Hepatocyte (in vitro differentiated cells): ENCODE measurements at regions not wholly inside any gene's neighbourhood (a gene's known extent, or its start where the extent isn't known, plus 50 kb on each side); places are given as distances from the start of the nearest gene placed in this dataset.
"Not testable (repeated sequence)": the region's sequence is repeated elsewhere in the genome, so short reads cannot be mapped to it uniquely, and the experiment has no call there.

Experiments
- DNase-seq: peaks from one replicate; pipeline ENCODE4 v3.0.0-alpha.2; 2016; ENCODE audit warnings: low spot score
- H2AFZ ChIP-seq: fragments of 200-600 bp; sonication (generic); 2 replicates; pipeline ENCODE4 v1.6.0; 2016; ENCODE audit warnings: antibody characterized with exemption, mild to moderate bottlenecking
- H3K27ac ChIP-seq: fragments of 200-600 bp; sonication (generic); 2 replicates; pipeline ENCODE4 v1.5.1; 2016; ENCODE audit warnings: mild to moderate bottlenecking
- H3K27me3 ChIP-seq: fragments of 200-600 bp; sonication (generic); 2 replicates; pipeline ENCODE4 v1.6.1; 2016
- H3K36me3 ChIP-seq: fragments of 200-600 bp; sonication (generic); replicated peaks from 2 replicates; pipeline ENCODE4 v1.5.1; 2016; ENCODE audit warnings: low read depth; ENCODE audit not compliant: insufficient read depth
- H3K4me1 ChIP-seq: fragments of 200-600 bp; sonication (generic); 2 replicates; pipeline ENCODE4 v1.5.1; 2016; ENCODE audit warnings: mild to moderate bottlenecking, moderate library complexity; ENCODE audit not compliant: insufficient read depth
- H3K4me2 ChIP-seq: fragments of 200-600 bp; sonication (generic); 2 replicates; pipeline ENCODE4 v1.6.0; 2016
- H3K4me3 ChIP-seq: fragments of 200-600 bp; sonication (generic); 2 replicates; pipeline ENCODE4 v1.5.1; 2016; ENCODE audit warnings: mild to moderate bottlenecking
- H3K79me2 ChIP-seq: fragments of 200-600 bp; sonication (generic); 2 replicates; pipeline ENCODE4 v1.6.0; 2017; ENCODE audit warnings: mild to moderate bottlenecking
- H3K9me2 ChIP-seq: fragments of 200-600 bp; sonication (generic); replicated peaks from 2 replicates; pipeline ENCODE4 v1.6.0; 2017; ENCODE audit warnings: mild to moderate bottlenecking; ENCODE audit not compliant: insufficient read depth
- H3K9me3 ChIP-seq: fragments of 200-600 bp; sonication (generic); 2 replicates; pipeline ENCODE4 v1.5.1; 2016; ENCODE audit warnings: low read depth, mild to moderate bottlenecking
- H4K20me1 ChIP-seq: fragments of 200-600 bp; sonication (generic); 2 replicates; pipeline ENCODE4 v1.6.0; 2016; ENCODE audit warnings: mild to moderate bottlenecking; ENCODE audit not compliant: insufficient read depth, poor library complexity, severe bottlenecking
- EZH2 ChIP-seq: fragments of 200-600 bp; sonication (generic); IDR thresholded peaks from 2 replicates; pipeline ENCODE4 v1.6.1; 2016; ENCODE audit warnings: antibody characterized with exemption, mild to moderate bottlenecking, borderline replicate concordance
- EZH2phosphoT487 ChIP-seq: fragments of 200-600 bp; sonication (generic); IDR thresholded peaks from one replicate; pipeline ENCODE4 v1.6.1; 2018; ENCODE audit warnings: antibody characterized with exemption, mild to moderate bottlenecking, low read depth, moderate library complexity; ENCODE audit not compliant: unreplicated experiment, severe bottlenecking
- WGBS: methylation state at CpG from one replicate; pipeline ENCODE4 v1.1.6; 2016; ENCODE audit warnings: low lambda C conversion rate; ENCODE audit errors: missing lambda C conversion rate; 5-methylcytosine and 5-hydroxymethylcytosine counted together
- TF ChIP-seq, protein P1 (sequence below): fragments of 200-600 bp; sonication (generic); IDR thresholded peaks from 2 replicates; pipeline ENCODE4 v1.5.1; 2016; ENCODE audit warnings: antibody characterized with exemption, mild to moderate bottlenecking; ENCODE audit not compliant: poor library complexity

DNA sequence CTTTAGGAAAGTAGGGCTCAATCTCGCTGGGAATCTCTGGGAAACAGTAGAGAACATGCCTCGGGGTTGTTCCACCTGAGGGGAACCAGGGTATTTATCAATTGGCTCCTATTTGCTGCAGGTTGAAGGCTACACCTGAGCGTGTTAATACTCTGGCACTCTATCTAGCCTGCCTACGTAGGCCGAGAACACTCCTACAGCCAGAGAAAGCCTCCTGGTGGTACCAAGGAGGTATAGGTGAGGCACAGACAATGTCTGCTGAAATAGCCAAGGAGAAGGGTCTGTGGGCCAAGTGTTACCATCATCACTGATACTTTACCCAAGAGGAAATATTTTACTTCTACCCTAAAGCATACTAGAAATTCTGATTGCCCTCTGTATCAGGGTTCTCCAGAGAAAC lies 341.0 kb upstream of the UBE2E2 start:
- 89% methylated on average over 5 of the region's 5 CpGs for WGBS
- no peak overlapping the region for H2AFZ ChIP-seq

DNA sequence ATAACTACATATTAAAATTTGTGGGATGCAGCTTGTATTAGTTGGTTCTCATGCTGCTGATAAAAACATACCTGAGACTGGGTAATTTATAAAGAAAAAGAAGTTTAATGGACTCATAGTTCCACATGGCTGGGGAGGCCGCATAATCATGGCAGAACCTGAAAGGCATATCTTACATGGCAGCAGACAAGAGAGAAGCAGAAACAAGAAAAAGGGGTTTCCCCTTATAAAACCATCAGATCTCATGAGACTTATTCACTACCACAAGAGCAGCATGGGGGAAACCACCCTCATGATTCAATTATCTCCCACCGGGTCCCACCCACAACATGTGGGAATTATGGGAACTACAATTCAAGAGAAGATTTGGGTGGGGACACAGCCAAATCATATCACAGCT lies 320.3 kb upstream of the UBE2E2 start:
- not testable (repeated sequence) for H3K9me3 ChIP-seq, H3K4me2 ChIP-seq, H3K79me2 ChIP-seq, H3K27ac ChIP-seq, H2AFZ ChIP-seq, H3K36me3 ChIP-seq, DNase-seq, H3K27me3 ChIP-seq, H3K9me2 ChIP-seq, H4K20me1 ChIP-seq, H3K4me3 ChIP-seq, H3K4me1 ChIP-seq
- WGBS = 100% methylated on average over 2 of the region's 2 CpGs

More for the DNA sequence above, 341.0 kb upstream of the UBE2E2 start:
- Histone ChIP-seq H3K36me3 (no peaks in the 10 kb centered on the region), H3K4me3 (no peak overlapping the region), H3K4me2 (no peak overlapping the region), H4K20me1 (no peaks in the 10 kb centered on the region), H3K9me2 (no peaks in the 10 kb centered on the region), H3K79me2 (no peaks in the 10 kb centered on the region), H3K27ac (no peak overlapping the region), H3K4me1 (no peaks in the 10 kb centered on the region), H3K27me3 (no peaks in the 10 kb centered on the region), H3K9me3 (no peaks in the 10 kb centered on the region)
- DNase-seq = no peak
- no peak for TF ChIP-seq EZH2phosphoT487

DNA sequence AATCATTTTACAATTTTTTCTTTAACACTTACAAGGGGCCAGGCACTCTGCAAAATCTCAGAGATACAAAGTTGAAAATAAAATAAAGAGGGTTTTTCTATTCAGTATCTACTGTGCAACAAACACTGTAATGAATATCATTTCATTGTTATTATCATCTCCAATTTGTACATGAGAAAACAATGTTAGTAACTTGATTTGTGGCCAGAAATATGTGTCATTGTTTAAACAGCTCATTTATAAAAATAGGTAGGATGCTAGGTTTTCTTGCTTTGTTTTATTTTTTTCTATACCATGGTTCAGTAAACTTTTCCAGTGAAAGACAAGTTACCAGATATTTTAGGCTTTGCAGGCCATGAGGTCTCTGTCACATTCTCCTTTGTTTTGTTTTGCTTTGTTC lies 318.1 kb upstream of the UBE2E2 start:
- no peak for DNase-seq
- H3K4me3 ChIP-seq = no peak overlapping the region
- no peak overlapping the region for H3K4me2 ChIP-seq
- no peaks in the 10 kb centered on the region for H3K36me3 ChIP-seq
- H3K9me2 ChIP-seq = no peaks in the 10 kb centered on the region
- H3K4me1 ChIP-seq = no peaks in the 10 kb centered on the region
- TF ChIP-seq EZH2phosphoT487 (no peak), EZH2 (no peak)
- TF ChIP-seq, protein P1, sequence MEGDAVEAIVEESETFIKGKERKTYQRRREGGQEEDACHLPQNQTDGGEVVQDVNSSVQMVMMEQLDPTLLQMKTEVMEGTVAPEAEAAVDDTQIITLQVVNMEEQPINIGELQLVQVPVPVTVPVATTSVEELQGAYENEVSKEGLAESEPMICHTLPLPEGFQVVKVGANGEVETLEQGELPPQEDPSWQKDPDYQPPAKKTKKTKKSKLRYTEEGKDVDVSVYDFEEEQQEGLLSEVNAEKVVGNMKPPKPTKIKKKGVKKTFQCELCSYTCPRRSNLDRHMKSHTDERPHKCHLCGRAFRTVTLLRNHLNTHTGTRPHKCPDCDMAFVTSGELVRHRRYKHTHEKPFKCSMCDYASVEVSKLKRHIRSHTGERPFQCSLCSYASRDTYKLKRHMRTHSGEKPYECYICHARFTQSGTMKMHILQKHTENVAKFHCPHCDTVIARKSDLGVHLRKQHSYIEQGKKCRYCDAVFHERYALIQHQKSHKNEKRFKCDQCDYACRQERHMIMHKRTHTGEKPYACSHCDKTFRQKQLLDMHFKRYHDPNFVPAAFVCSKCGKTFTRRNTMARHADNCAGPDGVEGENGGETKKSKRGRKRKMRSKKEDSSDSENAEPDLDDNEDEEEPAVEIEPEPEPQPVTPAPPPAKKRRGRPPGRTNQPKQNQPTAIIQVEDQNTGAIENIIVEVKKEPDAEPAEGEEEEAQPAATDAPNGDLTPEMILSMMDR = no peak
- H2AFZ ChIP-seq = no peak overlapping the region
- H4K20me1 ChIP-seq = no peaks in the 10 kb centered on the region
- H3K9me3 ChIP-seq = no peaks in the 10 kb centered on the region
- no peaks in the 10 kb centered on the region for H3K27me3 ChIP-seq
- no peaks in the 10 kb centered on the region for H3K79me2 ChIP-seq
- no peak overlapping the region for H3K27ac ChIP-seq

DNA sequence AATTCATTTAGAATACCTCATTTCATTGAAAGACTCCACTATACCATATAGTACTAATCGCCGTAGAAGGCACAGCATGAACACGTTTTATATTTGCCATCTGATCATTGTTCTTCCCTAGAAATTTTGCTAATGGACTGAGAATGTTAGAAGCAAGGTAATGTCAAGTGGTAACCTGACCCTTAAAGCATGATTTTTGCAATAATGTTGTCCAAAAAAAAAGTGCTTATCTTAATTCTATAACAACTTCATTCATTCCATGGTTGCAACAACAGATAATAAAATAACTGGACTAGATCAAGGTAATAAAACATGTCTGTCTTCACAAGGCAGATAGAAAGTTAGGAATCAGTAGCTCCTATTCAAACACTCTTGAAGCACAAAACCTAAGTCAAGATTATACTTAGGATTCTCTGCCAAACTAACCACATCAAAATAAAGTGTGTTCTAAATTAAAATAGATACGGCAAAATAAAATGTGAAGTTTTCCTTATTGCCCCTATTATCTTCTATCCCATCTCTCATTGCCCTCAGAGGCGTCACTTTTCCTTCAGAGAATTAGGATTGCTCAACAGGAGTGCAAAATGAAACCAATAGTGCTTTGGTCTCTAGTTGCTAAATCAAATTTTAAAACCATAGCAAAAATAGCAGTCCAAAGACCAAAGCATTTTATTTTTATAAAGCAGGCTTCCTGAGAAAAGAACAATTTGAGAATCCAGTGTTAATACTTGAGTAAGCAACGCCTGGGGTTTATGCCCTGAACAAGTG lies 317.4 kb upstream of the UBE2E2 start:
- TF ChIP-seq EZH2phosphoT487 = no peak
- TF ChIP-seq, protein P1 = no peak
- no peak for TF ChIP-seq EZH2
- Histone ChIP-seq H3K27ac (no peak overlapping the region), H2AFZ (no peak overlapping the region), H3K9me3 (no peaks in the 10 kb centered on the region), H3K4me3 (no peak overlapping the region), H4K20me1 (no peaks in the 10 kb centered on the region), H3K27me3 (no peaks in the 10 kb centered on the region), H3K36me3 (no peaks in the 10 kb centered on the region), H3K4me2 (no peak overlapping the region), H3K9me2 (no peaks in the 10 kb centered on the region), H3K4me1 (no peaks in the 10 kb centered on the region), H3K79me2 (no peaks in the 10 kb centered on the region)
- DNase-seq = no peak
- WGBS = 93% methylated on average over 6 of the region's 6 CpGs
